MM.1S (cell line): ENCODE measurements at regions not wholly inside any gene's neighbourhood (a gene's known extent, or its start where the extent isn't known, plus 50 kb on each side); places are given as distances from the start of the nearest gene placed in this dataset.

Source experiments
- DNase-seq: peaks from one replicate; pipeline ENCODE4 v3.0.0-alpha.2; 2015
- H2AFZ ChIP-seq: fragments of 300-600 bp; sonication (generic); 2 replicates; pipeline ENCODE4 v1.6.0; 2016; ENCODE audit warnings: antibody characterized with exemption, low read length
- H3F3A ChIP-seq: fragments of 300-600 bp; sonication (generic); 2 replicates; pipeline ENCODE4 v1.6.1; 2016; ENCODE audit warnings: mild to moderate bottlenecking, antibody characterized with exemption, low read length, moderate library complexity, mixed read lengths; ENCODE audit not compliant: insufficient read depth
- H3K27ac ChIP-seq: fragments of 300-600 bp; sonication (generic); 2 replicates; pipeline ENCODE4 v1.5.1; 2016; ENCODE audit warnings: mild to moderate bottlenecking, low read length
- H3K27me3 ChIP-seq: fragments of 300-600 bp; sonication (generic); replicated peaks from 2 replicates; pipeline ENCODE4 v1.6.0; 2016; ENCODE audit warnings: low read length; ENCODE audit not compliant: insufficient read depth
- H3K36me3 ChIP-seq: fragments of 300-600 bp; sonication (generic); replicated peaks from 2 replicates; pipeline ENCODE4 v1.6.1; 2016; ENCODE audit warnings: mild to moderate bottlenecking, low read length, mixed read lengths; ENCODE audit not compliant: insufficient read depth
- H3K4me1 ChIP-seq: fragments of 300-600 bp; sonication (generic); 2 replicates; pipeline ENCODE4 v1.6.1; 2016; ENCODE audit warnings: low read length, mixed read lengths
- H3K4me2 ChIP-seq: fragments of 300-600 bp; sonication (generic); 2 replicates; pipeline ENCODE4 v1.6.0; 2016; ENCODE audit warnings: low read depth, low read length
- H3K4me3 ChIP-seq: fragments of 300-600 bp; sonication (generic); 2 replicates; pipeline ENCODE4 v1.5.1; 2016; ENCODE audit warnings: low read length, mixed read lengths
- H3K79me2 ChIP-seq: fragments of 300-600 bp; sonication (generic); 2 replicates; pipeline ENCODE4 v1.6.1; 2016; ENCODE audit warnings: mixed run types, low read length, mixed read lengths
- H3K9ac ChIP-seq: fragments of 300-600 bp; sonication (generic); 2 replicates; pipeline ENCODE4 v1.6.1; 2016; ENCODE audit warnings: low read length, mixed read lengths
- H3K9me2 ChIP-seq: fragments of 300-600 bp; sonication (generic); replicated peaks from 2 replicates; pipeline ENCODE4 v1.6.1; 2016; ENCODE audit warnings: mild to moderate bottlenecking, low read length, mixed read lengths; ENCODE audit not compliant: insufficient read depth
- H3K9me3 ChIP-seq: fragments of 300-600 bp; sonication (generic); replicated peaks from 2 replicates; pipeline ENCODE4 v1.6.1; 2016; ENCODE audit warnings: mild to moderate bottlenecking, low read length, mixed read lengths; ENCODE audit not compliant: insufficient read depth
- H4K20me1 ChIP-seq: fragments of 300-600 bp; sonication (generic); 2 replicates; pipeline ENCODE4 v1.6.1; 2016; ENCODE audit warnings: mild to moderate bottlenecking, low read length, moderate library complexity, mixed read lengths; ENCODE audit not compliant: insufficient read depth
- CTCF ChIP-seq: fragments of 300-600 bp; sonication (generic); IDR thresholded peaks from 2 replicates; pipeline ENCODE4 v1.5.1; 2016; ENCODE audit warnings: antibody characterized with exemption, low read length, mixed read lengths
- EZH2 ChIP-seq: fragments of 300-600 bp; sonication (generic); optimal IDR thresholded peaks from 2 replicates; pipeline ENCODE3; 2017; ENCODE audit warnings: low read depth, mild to moderate bottlenecking, antibody characterized with exemption, low read length, mixed read lengths
- EZH2phosphoT487 ChIP-seq: fragments of 300-600 bp; sonication (generic); IDR thresholded peaks from 2 replicates; pipeline ENCODE4 v1.6.1; 2018; ENCODE audit warnings: antibody characterized with exemption, low read length

- H3K4me1 ChIP-seq, result no peaks in the 10 kb centered on the region
- no peak overlapping the region for H3K27ac ChIP-seq
- no peak overlapping the region for H2AFZ ChIP-seq
- TF ChIP-seq CTCF, result peak; percentile 27
- TF ChIP-seq EZH2phosphoT487, result no peak
- no peaks in the 10 kb centered on the region for H3K36me3 ChIP-seq
- H3K27me3 ChIP-seq, result no peaks in the 10 kb centered on the region
- H3K9me2 ChIP-seq, result no peaks in the 10 kb centered on the region
- H3F3A ChIP-seq, result no peaks in the 10 kb centered on the region
- H3K79me2 ChIP-seq, result no peaks in the 10 kb centered on the region
- H4K20me1 ChIP-seq, result no peaks in the 10 kb centered on the region
- H3K9me3 ChIP-seq, result no peaks in the 10 kb centered on the region
- H3K4me2 ChIP-seq, result no peak overlapping the region
- no peak overlapping the region for H3K4me3 ChIP-seq
- no peak for DNase-seq
- H3K9ac ChIP-seq, result no peak overlapping the region
These were observed 219.3 kb downstream of the WDR11 start for GRCh38 chr10:121070275-121071070.

- H3F3A ChIP-seq, result no peaks in the 10 kb centered on the region
- H2AFZ ChIP-seq, result no peak overlapping the region
- no peaks in the 10 kb centered on the region for H4K20me1 ChIP-seq
- DNase-seq, result no peak
- no peak overlapping the region for H3K4me3 ChIP-seq
- no peak overlapping the region for H3K9ac ChIP-seq
- H3K4me2 ChIP-seq, result no peak overlapping the region
- no peaks in the 10 kb centered on the region for H3K36me3 ChIP-seq
- H3K79me2 ChIP-seq, result no peaks in the 10 kb centered on the region
- H3K9me2 ChIP-seq, result no peaks in the 10 kb centered on the region
- no peak for TF ChIP-seq EZH2
- no peak for TF ChIP-seq CTCF
- TF ChIP-seq EZH2phosphoT487, result no peak
- H3K4me1 ChIP-seq, result no peaks in the 10 kb centered on the region
- no peaks in the 10 kb centered on the region for H3K27me3 ChIP-seq
- H3K9me3 ChIP-seq, result no peaks in the 10 kb centered on the region
- no peak overlapping the region for H3K27ac ChIP-seq
These were observed 220.7 kb downstream of the WDR11 start for GRCh38 chr10:121071901-121072300.

GRCh38 chr10:121073728-121074127 is 222.6 kb downstream of the WDR11 start:
- no peaks in the 10 kb centered on the region for H3F3A ChIP-seq
- no peak overlapping the region for H3K4me3 ChIP-seq
- no peak overlapping the region for H2AFZ ChIP-seq
- H3K27ac ChIP-seq, result no peak overlapping the region
- no peak overlapping the region for H3K4me2 ChIP-seq
- TF ChIP-seq EZH2phosphoT487 (no peak), CTCF (no peak), EZH2 (no peak)
- H3K9me2 ChIP-seq, result no peaks in the 10 kb centered on the region
- no peaks in the 10 kb centered on the region for H3K79me2 ChIP-seq
- no peak for DNase-seq
- H3K4me1 ChIP-seq, result no peaks in the 10 kb centered on the region
- no peaks in the 10 kb centered on the region for H3K9me3 ChIP-seq
- no peaks in the 10 kb centered on the region for H4K20me1 ChIP-seq
- H3K27me3 ChIP-seq, result no peaks in the 10 kb centered on the region
- H3K36me3 ChIP-seq, result no peaks in the 10 kb centered on the region
- no peak overlapping the region for H3K9ac ChIP-seq
